Hepatocyte (in vitro differentiated cells): ENCODE measurements at regions not wholly inside any gene's neighbourhood (a gene's known extent, or its start where the extent isn't known, plus 50 kb on each side); places are given as distances from the start of the nearest gene placed in this dataset.

Source experiments
- CTCF ChIP-seq: fragments of 200-600 bp; sonication (generic); IDR thresholded peaks from 2 replicates; pipeline ENCODE4 v1.5.1; 2016; ENCODE audit warnings: antibody characterized with exemption, mild to moderate bottlenecking; ENCODE audit not compliant: poor library complexity
- EZH2 ChIP-seq: fragments of 200-600 bp; sonication (generic); IDR thresholded peaks from 2 replicates; pipeline ENCODE4 v1.6.1; 2016; ENCODE audit warnings: antibody characterized with exemption, mild to moderate bottlenecking, borderline replicate concordance

DNA sequence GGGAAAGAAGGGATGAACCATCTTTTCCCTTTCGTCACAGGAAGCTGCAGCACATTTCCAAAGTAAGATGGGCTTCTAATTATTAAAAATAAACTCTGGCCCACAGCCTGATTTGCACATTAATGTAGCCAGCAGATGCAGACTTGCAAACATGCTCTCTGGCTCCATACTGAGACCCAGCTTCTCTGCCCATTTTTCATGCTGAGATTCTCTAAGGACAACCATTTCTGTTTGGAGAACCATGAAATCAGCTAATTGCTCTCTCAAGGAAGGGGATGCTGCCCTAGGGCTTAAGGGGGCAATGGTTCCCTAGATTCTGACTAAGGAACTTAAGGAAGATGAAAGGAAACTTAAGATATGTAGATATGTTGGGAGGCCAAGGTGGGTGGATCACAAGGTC, 63.0 kb upstream of the CES5A start:
- TF ChIP-seq CTCF (no peak), EZH2 (no peak)
